ENCODE measurements at regions not wholly inside any gene's neighbourhood (a gene's known extent, or its start where the extent isn't known, plus 50 kb on each side); places are given as distances from the start of the nearest gene placed in this dataset.

GRCh38 chr12:105841840-105842239 lies 296.9 kb downstream of the NUAK1 start:
- Histone ChIP-seq H3K79me2 (ENCODE audit: control insufficient read depth, insufficient read depth, low read length) (no peaks in the 10 kb centered on the region), H3K9me3 (ENCODE audit: control insufficient read depth, insufficient read depth, low read depth, low read length) (no peaks in the 10 kb centered on the region), H4K20me1 (ENCODE audit: control insufficient read depth, extremely low read depth, insufficient read depth, low read length) (no peaks in the 10 kb centered on the region), H3K27me3 (ENCODE audit: control insufficient read depth, insufficient read depth, low read length) (no peaks in the 10 kb centered on the region), H3K27ac (ENCODE audit: insufficient read depth, low read length) (no peak overlapping the region), H3K9ac (ENCODE audit: insufficient read depth, low read length) (no peak overlapping the region), H3K4me1 (ENCODE audit: control insufficient read depth, extremely low read depth, insufficient read depth, low read length) (no peaks in the 10 kb centered on the region), H2AFZ (ENCODE audit: low read length) (no peak overlapping the region), H3K4me2 (ENCODE audit: extremely low read depth, insufficient read depth, low read length) (no peak overlapping the region), H3K4me3 (replicated peaks in 1 of 4; ENCODE audit: control extremely low read depth in 1 of 4, insufficient read depth in 1 of 4, low read depth in 3 of 4, low read length in 4 of 4) (no peak overlapping the region), H3K36me3 (ENCODE audit: control insufficient read depth, insufficient read depth, low read length) (no peaks in the 10 kb centered on the region)
- peak in 1 of 2 donors; percentile 3 for DNase-seq (ENCODE audit: low read depth in 2 of 2)
- no peak for TF ChIP-seq EZH2 (IDR thresholded peaks at IDR 0.05; ENCODE audit: low read length, missing control alignments)

GRCh38 chr12:105843561-105843960 lies 295.2 kb downstream of the NUAK1 start:
- Histone ChIP-seq H3K27ac (ENCODE audit: insufficient read depth, low read length) (no peak overlapping the region), H3K27me3 (ENCODE audit: control insufficient read depth, insufficient read depth, low read length) (no peaks in the 10 kb centered on the region), H3K79me2 (ENCODE audit: control insufficient read depth, insufficient read depth, low read length) (no peaks in the 10 kb centered on the region), H2AFZ (ENCODE audit: low read length) (no peak overlapping the region), H3K9me3 (ENCODE audit: control insufficient read depth, insufficient read depth, low read depth, low read length) (no peaks in the 10 kb centered on the region), H3K9ac (ENCODE audit: insufficient read depth, low read length) (no peak overlapping the region), H3K4me3 (replicated peaks in 1 of 4; ENCODE audit: control extremely low read depth in 1 of 4, insufficient read depth in 1 of 4, low read depth in 3 of 4, low read length in 4 of 4) (no peak overlapping the region), H4K20me1 (ENCODE audit: control insufficient read depth, extremely low read depth, insufficient read depth, low read length) (no peaks in the 10 kb centered on the region), H3K4me2 (ENCODE audit: extremely low read depth, insufficient read depth, low read length) (no peak overlapping the region), H3K36me3 (ENCODE audit: control insufficient read depth, insufficient read depth, low read length) (no peaks in the 10 kb centered on the region), H3K4me1 (ENCODE audit: control insufficient read depth, extremely low read depth, insufficient read depth, low read length) (no peaks in the 10 kb centered on the region)
- DNase-seq (ENCODE audit: low read depth in 2 of 2), result no peak
- no peak for TF ChIP-seq CTCF (conservative IDR thresholded peaks at IDR 0.05 in 1 of 2, IDR thresholded peaks at IDR 0.05 in 1 of 2; ENCODE audit: low read depth in 1 of 2, low read length in 2 of 2)
- no peak for TF ChIP-seq EZH2 (IDR thresholded peaks at IDR 0.05; ENCODE audit: low read length, missing control alignments)

GRCh38 chr12:105843986-105844760 lies 294.6 kb downstream of the NUAK1 start:
- H3K79me2 ChIP-seq (ENCODE audit: control insufficient read depth, insufficient read depth, low read length), result no peaks in the 10 kb centered on the region
- TF ChIP-seq CTCF (conservative IDR thresholded peaks at IDR 0.05 in 1 of 2, IDR thresholded peaks at IDR 0.05 in 1 of 2; ENCODE audit: low read depth in 1 of 2, low read length in 2 of 2), result no peak
- TF ChIP-seq EZH2 (IDR thresholded peaks at IDR 0.05; ENCODE audit: low read length, missing control alignments), result no peak
- H4K20me1 ChIP-seq (ENCODE audit: control insufficient read depth, extremely low read depth, insufficient read depth, low read length), result no peaks in the 10 kb centered on the region
- no peaks in the 10 kb centered on the region for H3K4me1 ChIP-seq (ENCODE audit: control insufficient read depth, extremely low read depth, insufficient read depth, low read length)
- no peak overlapping the region for H2AFZ ChIP-seq (ENCODE audit: low read length)
- H3K27me3 ChIP-seq (ENCODE audit: control insufficient read depth, insufficient read depth, low read length), result no peaks in the 10 kb centered on the region
- no peak overlapping the region for H3K4me2 ChIP-seq (ENCODE audit: extremely low read depth, insufficient read depth, low read length)
- peak; percentile 17 to 35 for DNase-seq (ENCODE audit: low read depth in 2 of 2)
- no peaks in the 10 kb centered on the region for H3K9me3 ChIP-seq (ENCODE audit: control insufficient read depth, insufficient read depth, low read depth, low read length)
- H3K27ac ChIP-seq (ENCODE audit: insufficient read depth, low read length), result no peak overlapping the region
- no peak overlapping the region for H3K9ac ChIP-seq (ENCODE audit: insufficient read depth, low read length)
- no peaks in the 10 kb centered on the region for H3K36me3 ChIP-seq (ENCODE audit: control insufficient read depth, insufficient read depth, low read length)
- no peak overlapping the region for H3K4me3 ChIP-seq (replicated peaks in 1 of 4; ENCODE audit: control extremely low read depth in 1 of 4, insufficient read depth in 1 of 4, low read depth in 3 of 4, low read length in 4 of 4)

Measured in fibroblast of lung (primary cell).